HCT116 (cell line): ENCODE measurements at regions not wholly inside any gene's neighbourhood (a gene's known extent, or its start where the extent isn't known, plus 50 kb on each side); places are given as distances from the start of the nearest gene placed in this dataset.

ENCODE experiments used
- ATAC-seq: fragments of 200-7000 bp; cut with Tn5 transposase; 2 replicates; pipeline ENCODE4 v1.9.1; 2020; ENCODE audit warnings: mild to moderate bottlenecking, moderate library complexity
- BruUV-seq: library from RNA; stranded (reverse); fragments of 400-500 nt; replicated peaks from 2 replicates; lab custom pipeline; 2021; lab: Mats Ljungman, UMichigan
- CTCF ChIA-PET: fragments of 300-600 bp; sonication (Branson Sonifier 250); formaldehyde crosslinking; loops from one replicate; lab custom pipeline; 2021; ENCODE audit warnings: antibody characterized with exemption; lab: Charles Lee
- POLR2A ChIA-PET: fragments of 300-600, 350-600 bp; sonication (Branson Sonifier 250); formaldehyde crosslinking; loops from one replicate; lab custom pipeline; 2021; ENCODE audit warnings: antibody characterized with exemption; lab: Charles Lee
- RAD21 ChIA-PET, 2 experiments: fragments of 300-600 bp; sonication (Branson Sonifier 250); formaldehyde crosslinking; loops; one replicate each; lab custom pipeline; 2023; ENCODE audit warnings: low total read pairs in 2 of 2; ENCODE audit not compliant: uncharacterized antibody in 2 of 2, unreplicated experiment in 2 of 2, low non-redundant PET in 1 of 2; lab: Charles Lee
- DNase-seq: peaks from one replicate; pipeline ENCODE4 v3.0.0-alpha.2; 2010; ENCODE audit warnings: low read depth, low spot score
- H2AFZ ChIP-seq: fragments of 200-600 bp; shearing (Covaris generic), sonication (generic); 2 replicates; pipeline ENCODE4 v1.6.1; 2017; ENCODE audit warnings: low read depth, mixed run types, mixed read lengths, antibody characterized with exemption, low read length; ENCODE audit not compliant: poor library complexity, severe bottlenecking
- H3K27ac ChIP-seq: 2 replicates; pipeline ENCODE4 v1.5.1; 2012; ENCODE audit warnings: low read depth, low read length
- H3K27me3 ChIP-seq: fragments of 200-600 bp; sonication (generic); 2 replicates; pipeline ENCODE4 v1.6.1; 2016; ENCODE audit warnings: mixed run types, low read length, mixed read lengths; ENCODE audit not compliant: insufficient read depth
- H3K36me3 ChIP-seq, 2 experiments: fragments of 200-500 bp in 1 of 2; fragments of 200-600 bp in 1 of 2; sonication (Bioruptor generic) in 1 of 2; sonication (generic) in 1 of 2; 2 replicates each; pipeline versions ENCODE4 v1.5.1 to v1.6.1; 2014 to 2016; ENCODE audit warnings: low read length in 2 of 2, inconsistent platforms in 1 of 2, mixed read lengths in 1 of 2, mixed run types in 1 of 2; ENCODE audit not compliant: insufficient read depth in 2 of 2, control insufficient read depth in 1 of 2
- H3K4me1 ChIP-seq, 2 experiments: fragments of 200-600 bp in 1 of 2; sonication (generic) in 1 of 2; 2 replicates each; pipeline versions ENCODE4 v1.5.1 to v1.6.1; 2012 to 2017; ENCODE audit warnings: low read length in 2 of 2, inconsistent platforms in 1 of 2, mild to moderate bottlenecking in 1 of 2, mixed read lengths in 1 of 2, mixed run types in 1 of 2, moderate library complexity in 1 of 2; ENCODE audit not compliant: insufficient read depth in 2 of 2, control insufficient read depth in 1 of 2
- H3K4me2 ChIP-seq: fragments of 200-600 bp; sonication (generic); 2 replicates; pipeline ENCODE4 v1.6.1; 2017; ENCODE audit warnings: mixed run types, low read length, mixed read lengths
- H3K4me3 ChIP-seq, 2 experiments: fragments of 200-600 bp in 1 of 2; sonication (generic) in 1 of 2; replicated peaks in 1 of 2; 2 replicates each; pipeline ENCODE4 v1.5.1; 2011 to 2016; ENCODE audit warnings: low read length in 2 of 2, control low read depth in 1 of 2, low read depth in 1 of 2, mild to moderate bottlenecking in 1 of 2, mixed read lengths in 1 of 2, mixed run types in 1 of 2
- H3K79me2 ChIP-seq: fragments of 200-600 bp; sonication (generic); 2 replicates; pipeline ENCODE4 v1.6.1; 2017; ENCODE audit warnings: mild to moderate bottlenecking, mixed run types, low read length, moderate library complexity, mixed read lengths; ENCODE audit not compliant: insufficient read depth
- H3K9ac ChIP-seq: fragments of 200-600 bp; sonication (generic); 2 replicates; pipeline ENCODE4 v1.6.1; 2016; ENCODE audit warnings: low read length, mixed read lengths
- H3K9me2 ChIP-seq: fragments of 200-600 bp; sonication (generic), shearing (Covaris generic); 2 replicates; pipeline ENCODE4 v1.6.1; 2017; ENCODE audit warnings: mixed run types, mild to moderate bottlenecking, moderate library complexity; ENCODE audit not compliant: insufficient read depth
- H3K9me3 ChIP-seq, 2 experiments: fragments of 200-500 bp in 1 of 2; fragments of 200-600 bp in 1 of 2; sonication (Bioruptor generic) in 1 of 2; sonication (generic) in 1 of 2; 2 replicates each; pipeline ENCODE4 v1.6.1; 2014 to 2017; ENCODE audit warnings: low read length in 2 of 2, mixed read lengths in 2 of 2, inconsistent platforms in 1 of 2, low read depth in 1 of 2, mild to moderate bottlenecking in 1 of 2, mixed run types in 1 of 2, moderate library complexity in 1 of 2; ENCODE audit not compliant: control insufficient read depth in 1 of 2, insufficient read depth in 1 of 2
- H4K20me1 ChIP-seq: fragments of 200-600 bp; sonication (generic), shearing (Covaris generic); 2 replicates; pipeline ENCODE4 v1.6.1; 2017; ENCODE audit warnings: mixed run types, mild to moderate bottlenecking, moderate library complexity; ENCODE audit not compliant: insufficient read depth
- CBX3 ChIP-seq: IDR thresholded peaks from 2 replicates; pipeline ENCODE4 v1.6.1; 2012; ENCODE audit warnings: low read depth
- EGR1 ChIP-seq: IDR thresholded peaks from 2 replicates; pipeline ENCODE4 v1.6.1; 2012; ENCODE audit warnings: low read depth
- EZH2 ChIP-seq: fragments of 200-600 bp; sonication (generic); IDR thresholded peaks from 2 replicates; pipeline ENCODE4 v1.6.1; 2017; ENCODE audit warnings: antibody characterized with exemption, mixed run types
- EZH2phosphoT487 ChIP-seq: fragments of 200-600 bp; IDR thresholded peaks from 2 replicates; pipeline ENCODE4 v1.6.1; 2018; ENCODE audit warnings: antibody characterized with exemption, borderline replicate concordance
- FOSL1 ChIP-seq: IDR thresholded peaks from 2 replicates; pipeline ENCODE4 v1.6.1; 2012; ENCODE audit warnings: low read depth
- JUND ChIP-seq: IDR thresholded peaks from 2 replicates; pipeline ENCODE4 v1.6.1; 2012
- POLR2A ChIP-seq: IDR thresholded peaks from 2 replicates; pipeline ENCODE4 v1.7.0; 2011; ENCODE audit warnings: borderline replicate concordance; ENCODE audit not compliant: insufficient read depth, insufficient read length; ENCODE audit errors: extremely low read depth
- POLR2AphosphoS5 ChIP-seq: IDR thresholded peaks from 2 replicates; pipeline ENCODE4 v1.6.1; 2011; ENCODE audit warnings: mild to moderate bottlenecking, low read depth, low read length, moderate library complexity
- RAD21 ChIP-seq: IDR thresholded peaks from 2 replicates; pipeline ENCODE4 v1.6.1; 2012; ENCODE audit warnings: low read depth, mild to moderate bottlenecking
- SIN3A ChIP-seq: IDR thresholded peaks from 2 replicates; pipeline ENCODE4 v1.6.1; 2012; ENCODE audit warnings: low read depth
- SP1 ChIP-seq: IDR thresholded peaks from 2 replicates; pipeline ENCODE4 v1.6.1; 2012; ENCODE audit warnings: low read depth
- SRF ChIP-seq: IDR thresholded peaks from 2 replicates; pipeline ENCODE4 v1.6.1; 2012; ENCODE audit warnings: low read depth
- TCF7L2 ChIP-seq: IDR thresholded peaks from 2 replicates; pipeline ENCODE4 v1.7.0; 2011; ENCODE audit warnings: borderline replicate concordance, inconsistent platforms; ENCODE audit not compliant: insufficient read depth, insufficient read length; ENCODE audit errors: extremely low read depth
- YY1 ChIP-seq: IDR thresholded peaks from 2 replicates; pipeline ENCODE4 v1.6.1; 2011; ENCODE audit warnings: low read length, low read depth, moderate library complexity, mild to moderate bottlenecking; ENCODE audit not compliant: insufficient replicate concordance; ENCODE audit errors: extremely low read depth
- ZNF274 ChIP-seq: fragments of 200-500 bp; sonication (Bioruptor generic); IDR thresholded peaks from 2 replicates; pipeline ENCODE4 v1.6.1; 2014; ENCODE audit warnings: mild to moderate bottlenecking, low read depth, low read length, inconsistent platforms
- intact Hi-C: fragments of 100-400 bp; cut with micrococcal nuclease; formaldehyde crosslinking; loops from 2 replicates; pipeline ENCODE4 v1.10.0; 2022
- TF ChIP-seq, protein P1 (sequence below): IDR thresholded peaks from 2 replicates; pipeline ENCODE4 v1.6.1; 2012
- TF ChIP-seq, protein P2 (sequence below): IDR thresholded peaks from 2 replicates; pipeline ENCODE4 v1.6.1; 2012; ENCODE audit warnings: low read depth

DNA sequence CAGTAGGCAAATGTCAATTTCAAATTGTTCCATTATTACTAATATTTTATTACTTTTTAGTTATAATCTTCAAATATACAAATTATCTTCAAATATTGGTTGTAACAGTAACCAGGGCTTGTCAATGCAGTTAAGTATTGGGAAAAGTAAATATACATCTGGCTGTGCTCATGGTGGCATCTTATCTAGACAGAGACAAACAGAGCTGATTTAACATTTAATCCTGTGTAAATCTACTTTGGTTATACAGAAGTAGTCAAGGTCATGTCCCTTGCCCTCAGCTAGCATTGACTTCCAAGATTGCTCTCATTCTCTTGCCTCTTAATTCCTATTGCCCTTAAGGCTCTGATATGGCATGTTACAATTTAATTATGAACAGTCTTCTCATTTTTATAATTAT is 98.4 kb upstream of the KLHL1 start:
- Histone ChIP-seq H3K9ac (no peak overlapping the region), H3K27ac (no peak overlapping the region), H4K20me1 (no peaks in the 10 kb centered on the region), H3K4me1 (no peaks in the 10 kb centered on the region), H2AFZ (no peak overlapping the region), H3K79me2 (no peaks in the 10 kb centered on the region), H3K4me2 (no peak overlapping the region), H3K4me3 (no peak overlapping the region), H3K36me3 (no peaks in the 10 kb centered on the region), H3K27me3 (no peaks in the 10 kb centered on the region), H3K9me2 (no peaks in the 10 kb centered on the region), H3K9me3 (peaks cover 9 to 12% of the 10 kb centered on the region in 2 experiments; a peak in 1 of 4 replicates)
- RAD21 ChIA-PET = no interaction called here
- POLR2A ChIA-PET = no interaction called here
- CTCF ChIA-PET = no interaction called here
- no peak for ATAC-seq
- intact Hi-C loops = no loop called here
- BruUV-seq = no TSS peak
- TF ChIP-seq CBX3 = no peak
- no peak for TF ChIP-seq FOSL1
- no peak for TF ChIP-seq JUND
- no peak for TF ChIP-seq EZH2
- no peak for DNase-seq

DNA sequence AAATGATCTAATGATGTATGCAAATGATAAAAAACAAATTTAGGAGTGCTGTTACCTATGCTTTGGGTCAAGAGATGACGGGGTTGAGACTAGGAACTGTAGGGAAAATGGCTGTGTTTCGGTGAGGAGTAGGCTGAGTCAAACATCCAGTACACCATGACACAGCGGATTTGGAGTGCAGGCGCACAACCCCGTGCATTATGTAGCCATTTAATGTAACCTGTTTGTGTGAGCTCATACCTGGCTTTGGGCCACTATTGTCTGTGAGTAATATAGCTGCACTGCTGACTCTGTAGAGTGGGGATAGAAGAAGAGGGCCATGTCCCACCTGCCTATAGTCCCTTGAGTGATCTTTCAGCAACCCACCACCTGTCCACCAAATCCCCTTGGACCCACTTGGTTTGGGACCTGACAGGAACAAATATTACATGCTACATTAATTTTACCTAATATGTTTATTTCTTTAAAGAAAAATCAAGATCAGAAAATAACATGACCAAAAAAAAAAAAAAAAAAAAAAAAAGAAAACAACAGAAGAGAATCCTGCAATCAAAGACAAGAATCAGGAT is 95.5 kb upstream of the KLHL1 start:
- ChIA-PET CTCF (no interaction called here), RAD21 (no interaction called here), POLR2A (no interaction called here)
- Histone ChIP-seq H3K9me3 (peaks cover 9 to 12% of the 10 kb centered on the region in 2 experiments; a peak in 1 of 4 replicates), H3K27ac (no peak overlapping the region), H3K4me3 (no peak overlapping the region), H3K4me1 (no peaks in the 10 kb centered on the region), H3K9me2 (no peaks in the 10 kb centered on the region), H3K4me2 (no peak overlapping the region), H3K27me3 (no peaks in the 10 kb centered on the region), H3K79me2 (no peaks in the 10 kb centered on the region), H3K9ac (no peak overlapping the region), H2AFZ (no peak overlapping the region), H3K36me3 (no peaks in the 10 kb centered on the region), H4K20me1 (no peaks in the 10 kb centered on the region)
- DNase-seq = peak; percentile 4
- no peak for ATAC-seq
- intact Hi-C loops = no loop called here
- no TSS peak for BruUV-seq
- TF ChIP-seq SRF (no peak), JUND (no peak), EGR1 (no peak), EZH2phosphoT487 (no peak), FOSL1 (no peak), YY1 (no peak), SP1 (no peak), SIN3A (no peak), ZNF274 (no peak), POLR2AphosphoS5 (no peak), CBX3 (no peak), RAD21 (no peak), EZH2 (no peak), TCF7L2 (no peak), POLR2A (no peak)
- TF ChIP-seq, protein P1, sequence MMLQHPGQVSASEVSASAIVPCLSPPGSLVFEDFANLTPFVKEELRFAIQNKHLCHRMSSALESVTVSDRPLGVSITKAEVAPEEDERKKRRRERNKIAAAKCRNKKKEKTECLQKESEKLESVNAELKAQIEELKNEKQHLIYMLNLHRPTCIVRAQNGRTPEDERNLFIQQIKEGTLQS = no peak
- TF ChIP-seq, protein P2, sequence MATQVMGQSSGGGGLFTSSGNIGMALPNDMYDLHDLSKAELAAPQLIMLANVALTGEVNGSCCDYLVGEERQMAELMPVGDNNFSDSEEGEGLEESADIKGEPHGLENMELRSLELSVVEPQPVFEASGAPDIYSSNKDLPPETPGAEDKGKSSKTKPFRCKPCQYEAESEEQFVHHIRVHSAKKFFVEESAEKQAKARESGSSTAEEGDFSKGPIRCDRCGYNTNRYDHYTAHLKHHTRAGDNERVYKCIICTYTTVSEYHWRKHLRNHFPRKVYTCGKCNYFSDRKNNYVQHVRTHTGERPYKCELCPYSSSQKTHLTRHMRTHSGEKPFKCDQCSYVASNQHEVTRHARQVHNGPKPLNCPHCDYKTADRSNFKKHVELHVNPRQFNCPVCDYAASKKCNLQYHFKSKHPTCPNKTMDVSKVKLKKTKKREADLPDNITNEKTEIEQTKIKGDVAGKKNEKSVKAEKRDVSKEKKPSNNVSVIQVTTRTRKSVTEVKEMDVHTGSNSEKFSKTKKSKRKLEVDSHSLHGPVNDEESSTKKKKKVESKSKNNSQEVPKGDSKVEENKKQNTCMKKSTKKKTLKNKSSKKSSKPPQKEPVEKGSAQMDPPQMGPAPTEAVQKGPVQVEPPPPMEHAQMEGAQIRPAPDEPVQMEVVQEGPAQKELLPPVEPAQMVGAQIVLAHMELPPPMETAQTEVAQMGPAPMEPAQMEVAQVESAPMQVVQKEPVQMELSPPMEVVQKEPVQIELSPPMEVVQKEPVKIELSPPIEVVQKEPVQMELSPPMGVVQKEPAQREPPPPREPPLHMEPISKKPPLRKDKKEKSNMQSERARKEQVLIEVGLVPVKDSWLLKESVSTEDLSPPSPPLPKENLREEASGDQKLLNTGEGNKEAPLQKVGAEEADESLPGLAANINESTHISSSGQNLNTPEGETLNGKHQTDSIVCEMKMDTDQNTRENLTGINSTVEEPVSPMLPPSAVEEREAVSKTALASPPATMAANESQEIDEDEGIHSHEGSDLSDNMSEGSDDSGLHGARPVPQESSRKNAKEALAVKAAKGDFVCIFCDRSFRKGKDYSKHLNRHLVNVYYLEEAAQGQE = no peak
